CD8-positive, alpha-beta memory T cell (primary cell): ENCODE measurements at regions not wholly inside any gene's neighbourhood (a gene's known extent, or its start where the extent isn't known, plus 50 kb on each side); places are given as distances from the start of the nearest gene placed in this dataset.

Experiments
- CTCF ChIA-PET: fragments of 350-600 bp; sonication (Branson Sonifier 250); formaldehyde crosslinking; loops from one replicate; lab custom pipeline; 2021; ENCODE audit warnings: antibody characterized with exemption; lab: Charles Lee
- POLR2A ChIA-PET: fragments of 350-600 bp; sonication (Branson Sonifier 250); formaldehyde crosslinking; loops from one replicate; lab custom pipeline; 2021; ENCODE audit warnings: antibody characterized with exemption; lab: Charles Lee
- DNase-seq, 5 donors: peaks; one replicate each; pipeline versions ENCODE4 v3.0.0 to v3.0.0-alpha.2; 2020 to 2022; ENCODE audit warnings: mixed read lengths in 1 of 5
- H3K27ac ChIP-seq: one replicate; pipeline ENCODE4 v1.7.0; 2013; ENCODE audit warnings: low read depth, mild to moderate bottlenecking, low read length, moderate library complexity
- H3K27me3 ChIP-seq: 2 replicates; pipeline ENCODE4 v1.7.0; 2013; ENCODE audit warnings: low read length, mild to moderate bottlenecking; ENCODE audit not compliant: insufficient read depth, poor library complexity, severe bottlenecking
- H3K36me3 ChIP-seq: 2 replicates; pipeline ENCODE4 v1.7.0; 2013; ENCODE audit warnings: mild to moderate bottlenecking, low read length, moderate library complexity; ENCODE audit not compliant: insufficient read depth
- H3K4me1 ChIP-seq: 2 replicates; pipeline ENCODE4 v1.7.0; 2013; ENCODE audit warnings: mild to moderate bottlenecking, low read length, moderate library complexity; ENCODE audit not compliant: insufficient read depth
- H3K4me3 ChIP-seq: 2 replicates; pipeline ENCODE4 v1.7.0; 2013; ENCODE audit warnings: mild to moderate bottlenecking, low read length
- H3K9me3 ChIP-seq: 2 replicates; pipeline ENCODE4 v1.7.0; 2013; ENCODE audit warnings: mild to moderate bottlenecking, low read length
- H3K27ac Mint-ChIP-seq, 8 donors: one replicate each; pipeline ENCODE4 v1.8.0; 2020 to 2021; ENCODE audit warnings: mixed read lengths in 8 of 8, mild to moderate bottlenecking in 6 of 8, inconsistent platforms in 3 of 8, moderate library complexity in 3 of 8
- H3K27me3 Mint-ChIP-seq, 2 donors: one replicate each; pipeline ENCODE4 v1.8.0; 2020 to 2021; ENCODE audit warnings: mixed read lengths in 2 of 2, mild to moderate bottlenecking in 1 of 2, moderate library complexity in 1 of 2
- H3K36me3 Mint-ChIP-seq, 3 donors: one replicate each; pipeline ENCODE4 v1.8.0; 2020 to 2021; ENCODE audit warnings: mixed read lengths in 3 of 3, inconsistent platforms in 1 of 3, mild to moderate bottlenecking in 1 of 3
- H3K4me1 Mint-ChIP-seq, 3 donors: one replicate each; pipeline ENCODE4 v1.8.0; 2020 to 2021; ENCODE audit warnings: mixed read lengths in 3 of 3, inconsistent platforms in 1 of 3, mild to moderate bottlenecking in 1 of 3
- H3K4me3 Mint-ChIP-seq, 7 donors: one replicate each; pipeline ENCODE4 v1.8.0; 2020 to 2021; ENCODE audit warnings: mixed read lengths in 7 of 7, mild to moderate bottlenecking in 6 of 7, moderate library complexity in 4 of 7, inconsistent platforms in 2 of 7
- H3K9me3 Mint-ChIP-seq, 5 donors: one replicate each; pipeline ENCODE4 v1.8.0; 2020 to 2022; ENCODE audit warnings: mixed read lengths in 5 of 5, mild to moderate bottlenecking in 3 of 5, moderate library complexity in 2 of 5, inconsistent platforms in 1 of 5

DNA sequence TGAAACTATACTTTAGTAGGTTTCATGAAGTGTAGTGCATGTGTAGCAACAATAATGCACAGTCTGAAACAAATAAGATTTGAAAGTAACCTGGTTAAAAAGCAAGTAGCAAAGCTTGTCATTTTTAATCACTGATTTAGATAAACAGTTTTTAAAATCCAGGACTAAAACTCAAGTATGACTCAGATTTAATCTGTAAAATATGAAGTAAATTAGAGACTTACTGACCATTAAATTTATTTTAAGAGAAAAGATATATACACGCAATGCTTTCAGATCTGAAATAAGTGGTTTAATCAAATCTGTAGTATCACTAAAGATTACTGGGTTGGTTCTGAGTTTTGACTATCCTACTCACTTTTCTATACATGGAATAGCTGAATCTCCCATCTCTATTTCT, 300.7 kb upstream of the RBMS3 start:
- Mint-ChIP-seq H3K36me3 (no peaks in the 10 kb centered on the region), H3K4me1 (no peaks in the 10 kb centered on the region), H3K9me3 (peaks cover 0 to 4% (median 2%) of the 10 kb centered on the region in 5 donors), H3K27me3 (no peaks in the 10 kb centered on the region), H3K4me3 (no peak overlapping the region), H3K27ac (no peak overlapping the region)
- ChIA-PET CTCF (no interaction called here), POLR2A (no interaction called here)
- no peak for DNase-seq
- Histone ChIP-seq H3K27me3 (no peaks in the 10 kb centered on the region), H3K4me1 (no peaks in the 10 kb centered on the region), H3K27ac (no peak overlapping the region), H3K4me3 (no peak overlapping the region), H3K36me3 (no peaks in the 10 kb centered on the region), H3K9me3 (no peaks in the 10 kb centered on the region)

DNA sequence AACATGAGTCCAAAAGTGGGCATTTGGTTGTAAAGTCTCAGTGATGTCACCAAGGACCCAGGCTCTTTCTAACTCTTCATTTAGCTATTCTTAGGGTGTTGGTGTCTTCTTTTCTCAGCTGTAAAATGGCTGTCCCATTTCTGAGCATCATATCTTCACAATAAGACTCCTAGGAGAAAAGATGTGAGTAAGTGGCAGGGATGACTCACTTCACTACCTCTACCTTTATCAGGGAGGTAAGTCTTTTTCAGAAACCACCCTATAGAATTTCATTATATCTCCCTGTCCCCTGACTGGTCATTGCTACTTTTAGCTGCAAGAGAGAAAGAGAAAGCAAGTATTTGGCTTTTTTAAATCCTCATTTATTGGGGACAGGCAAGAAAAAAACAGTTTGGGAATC, 300.2 kb upstream of the RBMS3 start:
- Mint-ChIP-seq H3K27ac (no peak overlapping the region), H3K4me1 (no peaks in the 10 kb centered on the region), H3K9me3 (peaks cover 0 to 4% (median 2%) of the 10 kb centered on the region in 5 donors), H3K4me3 (no peak overlapping the region), H3K27me3 (no peaks in the 10 kb centered on the region), H3K36me3 (no peaks in the 10 kb centered on the region)
- Histone ChIP-seq H3K27me3 (no peaks in the 10 kb centered on the region), H3K4me1 (no peaks in the 10 kb centered on the region), H3K4me3 (no peak overlapping the region), H3K36me3 (no peaks in the 10 kb centered on the region), H3K9me3 (no peaks in the 10 kb centered on the region), H3K27ac (no peak overlapping the region)
- ChIA-PET POLR2A (no interaction called here), CTCF (no interaction called here)
- no peak for DNase-seq

DNA sequence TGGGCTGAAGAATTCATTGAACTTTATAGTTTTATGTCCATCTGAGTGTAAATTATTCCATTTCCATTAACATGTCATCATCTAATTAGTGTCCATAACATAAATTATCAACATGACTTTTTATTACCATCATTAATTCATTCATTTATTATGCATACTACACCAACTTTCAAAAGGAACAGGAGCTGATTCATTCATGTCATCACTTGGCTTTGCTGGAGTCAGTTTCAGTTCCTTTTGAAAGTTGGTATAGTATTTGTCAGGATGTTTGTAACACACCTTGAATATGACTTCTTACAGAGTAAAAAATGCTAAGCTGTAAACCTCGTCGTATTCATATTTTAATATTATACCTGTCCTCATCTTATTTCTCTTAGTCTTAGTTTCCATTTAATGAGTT, 298.0 kb upstream of the RBMS3 start:
- no peaks in the 10 kb centered on the region for H3K9me3 ChIP-seq
- no peak for DNase-seq
- ChIA-PET CTCF (no interaction called here), POLR2A (no interaction called here)
- Mint-ChIP-seq H3K36me3 (no peaks in the 10 kb centered on the region), H3K4me3 (no peak overlapping the region), H3K27ac (no peak overlapping the region), H3K27me3 (no peaks in the 10 kb centered on the region), H3K9me3 (peaks cover 0 to 6% (median 0%) of the 10 kb centered on the region in 5 donors), H3K4me1 (no peaks in the 10 kb centered on the region)
- no peaks in the 10 kb centered on the region for H3K36me3 ChIP-seq
- H3K27ac ChIP-seq: no peak overlapping the region
- H3K27me3 ChIP-seq: no peaks in the 10 kb centered on the region
- H3K4me3 ChIP-seq: no peak overlapping the region
- H3K4me1 ChIP-seq: no peaks in the 10 kb centered on the region

DNA sequence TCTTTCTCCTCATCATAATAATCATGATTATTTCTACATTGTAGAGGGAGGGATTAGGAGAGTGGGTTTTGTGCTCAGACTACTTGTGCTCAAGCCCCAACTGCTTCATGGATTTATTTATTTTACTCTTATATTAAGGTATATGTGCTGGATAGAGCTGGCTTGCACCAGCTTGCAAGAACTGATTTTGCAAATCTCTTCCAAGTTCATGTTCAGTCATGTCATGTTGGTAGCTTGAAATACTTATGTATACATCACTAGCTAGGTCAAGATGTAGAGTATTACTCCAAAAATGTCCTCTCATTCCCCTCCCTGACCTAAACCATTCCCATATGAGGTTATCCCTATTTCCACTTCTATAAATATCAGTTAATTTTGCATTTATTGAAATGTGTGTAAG, 293.9 kb upstream of the RBMS3 start:
- ChIA-PET CTCF (no interaction called here), POLR2A (no interaction called here)
- Mint-ChIP-seq H3K36me3 (no peaks in the 10 kb centered on the region), H3K4me1 (no peaks in the 10 kb centered on the region), H3K27ac (peak overlapping the region in 1 of 8 donors; percentile 22), H3K27me3 (no peaks in the 10 kb centered on the region), H3K4me3 (no peak overlapping the region), H3K9me3 (peaks cover 0 to 6% (median 0%) of the 10 kb centered on the region in 5 donors)
- H3K27ac ChIP-seq: no peak overlapping the region
- H3K9me3 ChIP-seq: no peaks in the 10 kb centered on the region
- DNase-seq: no peak
- H3K36me3 ChIP-seq: no peaks in the 10 kb centered on the region
- no peaks in the 10 kb centered on the region for H3K27me3 ChIP-seq
- H3K4me3 ChIP-seq: no peak overlapping the region
- H3K4me1 ChIP-seq: no peaks in the 10 kb centered on the region

DNA sequence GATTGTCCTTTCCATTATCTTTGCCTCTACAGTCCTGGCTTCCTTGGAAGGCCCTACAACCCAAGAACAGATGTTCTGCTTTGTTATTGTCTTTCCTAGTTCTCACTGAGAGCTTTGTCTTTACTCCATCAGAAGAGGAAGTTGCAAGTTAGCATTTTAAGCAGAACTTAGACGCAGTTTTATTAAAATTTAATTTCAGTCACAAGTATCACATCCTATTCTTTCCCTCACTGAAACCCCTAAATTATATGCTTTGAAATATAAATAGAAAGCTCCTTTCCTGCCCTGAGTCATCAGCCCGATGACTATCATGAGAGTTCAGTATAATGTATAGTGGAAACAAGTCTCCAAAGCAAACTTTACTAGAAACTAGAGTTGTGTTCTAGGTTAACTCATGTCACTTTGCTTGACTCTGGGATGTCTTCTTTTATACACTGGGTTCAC, 291.2 kb upstream of the RBMS3 start:
- POLR2A ChIA-PET: no interaction called here
- CTCF ChIA-PET: no interaction called here

DNA sequence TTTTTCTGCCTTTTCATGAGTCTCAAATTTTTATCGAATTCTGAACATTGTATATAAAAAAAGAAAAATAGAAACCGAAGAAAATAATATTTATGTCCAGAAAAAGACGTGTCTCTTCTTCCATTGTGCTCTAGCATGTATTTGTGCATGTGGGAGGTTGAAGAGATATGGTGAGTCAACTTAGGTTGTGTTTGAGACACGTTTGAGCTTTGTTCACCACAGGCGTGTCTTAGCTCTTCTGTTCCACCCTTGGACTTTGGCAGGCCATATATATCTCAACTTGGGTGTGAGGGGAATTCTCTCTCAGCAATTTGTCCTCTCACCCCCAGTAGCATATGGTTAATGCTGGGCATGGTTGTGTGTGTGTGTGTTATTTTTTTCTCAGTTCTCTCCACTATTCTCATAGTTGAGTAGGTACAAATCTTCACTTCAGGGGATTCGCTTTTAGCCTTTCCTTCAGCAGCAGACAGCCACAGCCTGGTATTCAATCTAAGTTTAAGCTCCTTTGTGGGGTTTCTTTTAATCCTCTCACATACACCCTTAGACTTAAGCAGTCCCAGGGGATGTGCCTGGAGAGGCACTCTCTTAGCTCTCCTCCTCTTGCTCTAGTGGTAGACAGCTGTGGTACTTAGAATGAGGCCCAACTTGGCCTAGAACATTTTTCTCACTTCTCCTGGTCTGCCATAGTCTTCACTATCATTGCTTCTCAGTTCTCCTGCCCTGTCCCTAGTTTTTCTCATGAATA, 286.5 kb upstream of the RBMS3 start:
- CTCF ChIA-PET: no interaction called here
- Histone ChIP-seq H3K27ac (no peak overlapping the region), H3K4me3 (no peak overlapping the region), H3K4me1 (no peaks in the 10 kb centered on the region), H3K27me3 (no peaks in the 10 kb centered on the region), H3K36me3 (no peaks in the 10 kb centered on the region), H3K9me3 (no peaks in the 10 kb centered on the region)
- POLR2A ChIA-PET: no interaction called here
- Mint-ChIP-seq H3K9me3 (peaks cover 0 to 10% (median 7%) of the 10 kb centered on the region in 5 donors), H3K4me3 (no peak overlapping the region), H3K27me3 (no peaks in the 10 kb centered on the region), H3K4me1 (no peaks in the 10 kb centered on the region), H3K36me3 (no peaks in the 10 kb centered on the region), H3K27ac (no peak overlapping the region)
- no peak for DNase-seq

More for the DNA sequence above, 291.2 kb upstream of the RBMS3 start:
- no peaks in the 10 kb centered on the region for H3K27me3 Mint-ChIP-seq
- no peak overlapping the region for H3K27ac Mint-ChIP-seq
- no peaks in the 10 kb centered on the region for H3K36me3 Mint-ChIP-seq
- Histone ChIP-seq H3K9me3 (no peaks in the 10 kb centered on the region), H3K27me3 (no peaks in the 10 kb centered on the region), H3K4me1 (no peaks in the 10 kb centered on the region), H3K4me3 (no peak overlapping the region), H3K27ac (no peak overlapping the region), H3K36me3 (no peaks in the 10 kb centered on the region)
- H3K9me3 Mint-ChIP-seq: peaks cover 0 to 10% (median 0%) of the 10 kb centered on the region in 5 donors
- H3K4me1 Mint-ChIP-seq: no peaks in the 10 kb centered on the region
- H3K4me3 Mint-ChIP-seq: no peak overlapping the region
- DNase-seq: no peak

DNA sequence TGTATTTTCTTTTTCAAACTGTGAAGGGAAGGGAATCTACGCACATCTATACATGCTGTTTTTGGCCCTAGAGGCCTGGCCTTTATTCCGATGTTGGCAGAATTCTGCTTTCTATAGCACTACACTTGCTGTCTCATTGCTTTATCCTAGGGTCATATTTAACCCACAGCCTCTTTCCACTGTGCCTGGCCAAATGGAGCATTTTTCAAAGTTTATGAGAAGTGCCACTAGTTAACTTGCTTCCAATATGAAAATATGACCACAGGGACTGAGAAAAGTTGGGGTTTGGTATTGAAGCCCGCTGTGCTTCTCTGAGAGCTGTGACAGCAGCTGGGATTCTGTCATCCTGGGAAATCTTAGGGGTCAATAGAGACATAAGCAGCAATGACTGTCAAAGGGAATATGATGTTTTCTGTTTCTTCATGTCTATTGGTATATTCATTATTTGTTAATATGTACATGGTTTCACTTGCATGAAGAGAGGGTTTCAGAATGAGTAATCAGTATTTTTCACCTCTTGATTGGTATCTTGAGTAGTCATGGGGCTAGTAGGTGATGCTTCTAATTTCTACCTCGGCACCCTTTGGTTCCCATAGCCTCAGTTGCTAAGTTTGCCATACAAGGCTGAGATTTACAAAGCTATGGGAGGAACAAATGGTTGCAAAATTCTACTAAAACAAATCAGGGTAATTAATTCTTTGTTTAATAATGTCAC, 275.8 kb upstream of the RBMS3 start:
- H3K9me3 Mint-ChIP-seq: peaks cover 0 to 2% (median 0%) of the 10 kb centered on the region in 5 donors

DNA sequence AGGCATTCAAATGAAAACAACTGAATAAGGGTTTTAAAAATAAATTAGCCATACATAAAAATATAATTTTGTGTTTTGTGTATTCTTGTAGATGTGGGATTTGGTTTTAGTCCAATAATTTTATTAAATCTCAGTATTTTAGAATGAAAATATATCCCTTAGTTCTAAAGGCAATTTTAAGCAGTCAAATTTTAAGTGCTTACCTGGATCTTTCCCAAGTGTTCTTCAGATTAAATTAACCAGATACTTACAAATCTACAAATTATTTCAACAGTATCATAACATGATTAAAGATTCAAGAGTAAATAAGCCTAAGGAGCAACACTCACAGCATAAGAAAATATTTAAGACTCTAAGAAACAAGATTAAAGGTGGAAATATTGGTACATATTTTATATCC, 275.0 kb upstream of the RBMS3 start:
- CTCF ChIA-PET: no interaction called here
- Mint-ChIP-seq H3K27ac (no peak overlapping the region), H3K27me3 (peaks cover 0 to 1% of the 10 kb centered on the region in 2 donors), H3K4me3 (no peak overlapping the region), H3K36me3 (no peaks in the 10 kb centered on the region), H3K9me3 (peaks cover 0 to 2% (median 0%) of the 10 kb centered on the region in 5 donors), H3K4me1 (no peaks in the 10 kb centered on the region)
- DNase-seq: no peak
- H3K9me3 ChIP-seq: no peaks in the 10 kb centered on the region
- H3K36me3 ChIP-seq: no peaks in the 10 kb centered on the region
- POLR2A ChIA-PET: no interaction called here
- H3K27me3 ChIP-seq: no peaks in the 10 kb centered on the region
- H3K4me3 ChIP-seq: no peak overlapping the region
- no peak overlapping the region for H3K27ac ChIP-seq
- H3K4me1 ChIP-seq: no peaks in the 10 kb centered on the region

More for the DNA sequence above, 275.8 kb upstream of the RBMS3 start:
- Mint-ChIP-seq H3K27me3 (peaks cover 0 to 1% of the 10 kb centered on the region in 2 donors), H3K27ac (no peak overlapping the region), H3K4me3 (no peak overlapping the region), H3K36me3 (no peaks in the 10 kb centered on the region), H3K4me1 (no peaks in the 10 kb centered on the region)
- Histone ChIP-seq H3K4me1 (no peaks in the 10 kb centered on the region), H3K27ac (no peak overlapping the region), H3K9me3 (no peaks in the 10 kb centered on the region), H3K36me3 (no peaks in the 10 kb centered on the region), H3K4me3 (no peak overlapping the region), H3K27me3 (no peaks in the 10 kb centered on the region)
- DNase-seq: no peak
- CTCF ChIA-PET: no interaction called here
- POLR2A ChIA-PET: no interaction called here
